OCI-LY3 (cell line): ENCODE measurements at regions not wholly inside any gene's neighbourhood (a gene's known extent, or its start where the extent isn't known, plus 50 kb on each side); places are given as distances from the start of the nearest gene placed in this dataset.

ENCODE experiments used
- H2AFZ ChIP-seq: fragments of 200-600, 300-600 bp; shearing (Covaris generic); 2 replicates; pipeline ENCODE4 v1.6.0; 2014; ENCODE audit warnings: antibody characterized with exemption, low read depth, low read length
- H3K27ac ChIP-seq: fragments of 200-600, 300-600 bp; sonication (generic); 2 replicates; pipeline ENCODE4 v1.5.1; 2014; ENCODE audit warnings: mild to moderate bottlenecking, low read length, moderate library complexity, mixed read lengths
- H3K27me3 ChIP-seq: fragments of 200-600, 300-600 bp; sonication (generic); 2 replicates; pipeline ENCODE4 v1.6.1; 2014; ENCODE audit warnings: low read depth, low read length, mixed read lengths
- H3K36me3 ChIP-seq: fragments of 200-600, 300-600 bp; sonication (generic); replicated peaks from 2 replicates; pipeline ENCODE3; 2014; ENCODE audit warnings: low read depth, low read length, mixed read lengths
- H3K4me1 ChIP-seq: fragments of 300-600, 200-600 bp; sonication (generic); 2 replicates; pipeline ENCODE4 v1.6.1; 2014; ENCODE audit warnings: low read length, mixed read lengths
- H3K4me2 ChIP-seq: fragments of 200-600, 300-600 bp; sonication (generic); 2 replicates; pipeline ENCODE4 v1.6.1; 2014; ENCODE audit warnings: low read length, mixed read lengths
- H3K4me3 ChIP-seq: fragments of 300-600, 200-600 bp; sonication (generic); 2 replicates; pipeline ENCODE4 v1.5.1; 2014; ENCODE audit warnings: antibody characterized with exemption, mild to moderate bottlenecking, low read length, moderate library complexity
- H3K79me2 ChIP-seq: fragments of 300-600, 200-600 bp; shearing (Covaris generic); 2 replicates; pipeline ENCODE4 v1.6.1; 2014; ENCODE audit warnings: mild to moderate bottlenecking, low read length, mixed read lengths
- H3K9ac ChIP-seq: fragments of 300-600, 200-600 bp; shearing (Covaris generic); 2 replicates; pipeline ENCODE4 v1.6.0; 2014; ENCODE audit warnings: mild to moderate bottlenecking, low read length, moderate library complexity
- H3K9me3 ChIP-seq: fragments of 200-600, 300-600 bp; shearing (Covaris generic); 2 replicates; pipeline ENCODE4 v1.6.1; 2014; ENCODE audit warnings: low read length, mixed read lengths; ENCODE audit not compliant: insufficient read depth
- H4K20me1 ChIP-seq: fragments of 200-600, 300-600 bp; sonication (generic); 2 replicates; pipeline ENCODE4 v1.6.1; 2016; ENCODE audit warnings: low read length, mixed read lengths; ENCODE audit not compliant: insufficient read depth
- CTCF ChIP-seq: fragments of 200-600, 300-600 bp; sonication (generic); IDR thresholded peaks from 2 replicates; pipeline ENCODE4 v1.5.1; 2014; ENCODE audit warnings: antibody characterized with exemption, low read length, low read depth
- EZH2phosphoT487 ChIP-seq: fragments of 200-600 bp; shearing (Covaris generic); IDR thresholded peaks from 2 replicates; pipeline ENCODE4 v1.6.1; 2018; ENCODE audit warnings: antibody characterized with exemption, mixed run types, low read depth

GRCh38 chr2:100641125-100641435, 78.3 kb downstream of the PDCL3 start:
- Histone ChIP-seq H3K36me3 (no peaks in the 10 kb centered on the region), H3K4me2 (no peak overlapping the region), H3K27ac (no peak overlapping the region), H3K79me2 (no peaks in the 10 kb centered on the region), H3K27me3 (peaks cover 28% of the 10 kb centered on the region), H3K9me3 (no peaks in the 10 kb centered on the region), H3K9ac (no peak overlapping the region), H3K4me1 (no peaks in the 10 kb centered on the region), H3K4me3 (no peak overlapping the region), H2AFZ (no peak overlapping the region), H4K20me1 (no peaks in the 10 kb centered on the region)
- TF ChIP-seq CTCF (no peak), EZH2phosphoT487 (no peak)

GRCh38 chr2:100642425-100642824, 79.6 kb downstream of the PDCL3 start:
- TF ChIP-seq CTCF (no peak), EZH2phosphoT487 (no peak)
- no peak overlapping the region for H3K4me2 ChIP-seq
- no peak overlapping the region for H3K4me3 ChIP-seq
- no peaks in the 10 kb centered on the region for H3K9me3 ChIP-seq
- peaks cover 15% of the 10 kb centered on the region for H3K27me3 ChIP-seq
- H3K9ac ChIP-seq = no peak overlapping the region
- no peak overlapping the region for H2AFZ ChIP-seq
- no peaks in the 10 kb centered on the region for H4K20me1 ChIP-seq
- H3K36me3 ChIP-seq = no peaks in the 10 kb centered on the region
- H3K79me2 ChIP-seq = no peaks in the 10 kb centered on the region
- H3K27ac ChIP-seq = no peak overlapping the region
- no peaks in the 10 kb centered on the region for H3K4me1 ChIP-seq

GRCh38 chr2:100643467-100643866, 80.7 kb downstream of the PDCL3 start:
- H3K9ac ChIP-seq = no peak overlapping the region
- no peaks in the 10 kb centered on the region for H4K20me1 ChIP-seq
- H3K4me1 ChIP-seq = no peaks in the 10 kb centered on the region
- no peak overlapping the region for H3K4me3 ChIP-seq
- H3K27me3 ChIP-seq = peaks cover 4% of the 10 kb centered on the region
- H3K27ac ChIP-seq = no peak overlapping the region
- no peaks in the 10 kb centered on the region for H3K36me3 ChIP-seq
- no peaks in the 10 kb centered on the region for H3K9me3 ChIP-seq
- no peak overlapping the region for H2AFZ ChIP-seq
- H3K79me2 ChIP-seq = no peaks in the 10 kb centered on the region
- no peak for TF ChIP-seq EZH2phosphoT487
- no peak for TF ChIP-seq CTCF
- no peak overlapping the region for H3K4me2 ChIP-seq

- Histone ChIP-seq H3K27ac (no peak overlapping the region), H3K4me3 (no peak overlapping the region), H3K4me2 (no peak overlapping the region), H3K4me1 (no peaks in the 10 kb centered on the region), H4K20me1 (no peaks in the 10 kb centered on the region), H3K9me3 (no peaks in the 10 kb centered on the region), H3K27me3 (no peaks in the 10 kb centered on the region; the same call in 1 of the 2 replicates), H3K36me3 (no peaks in the 10 kb centered on the region), H3K79me2 (no peaks in the 10 kb centered on the region), H3K9ac (no peak overlapping the region), H2AFZ (no peak overlapping the region)
- TF ChIP-seq EZH2phosphoT487 = no peak
- TF ChIP-seq CTCF = no peak
These were observed 81.2 kb downstream of the PDCL3 start for GRCh38 chr2:100643906-100644501.
